ENCODE measurements at regions not wholly inside any gene's neighbourhood (a gene's known extent, or its start where the extent isn't known, plus 50 kb on each side); places are given as distances from the start of the nearest gene placed in this dataset.
"Not testable (repeated sequence)": the region's sequence is repeated elsewhere in the genome, so short reads cannot be mapped to it uniquely, and the experiment has no call there.

DNA sequence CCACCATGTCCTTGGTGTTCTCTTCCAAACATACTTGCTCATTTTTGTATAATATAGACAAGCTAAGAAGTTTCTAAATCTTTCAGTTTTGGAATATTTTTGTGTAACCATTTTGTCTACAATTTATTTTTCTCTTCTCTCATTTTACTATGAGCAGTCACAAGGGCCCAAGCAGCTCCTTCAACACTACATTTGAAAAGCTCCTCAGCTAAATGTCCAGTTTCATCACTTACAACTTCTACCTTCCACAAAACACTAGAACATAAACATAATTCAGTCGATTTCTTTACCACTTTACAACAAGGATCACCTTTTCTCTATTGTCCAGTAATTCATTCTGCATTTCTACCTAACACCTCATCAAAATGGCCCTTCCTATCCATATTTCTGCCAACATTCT, 554.4 kb downstream of the RAB28 start:
- no peak for DNase-seq

DNA sequence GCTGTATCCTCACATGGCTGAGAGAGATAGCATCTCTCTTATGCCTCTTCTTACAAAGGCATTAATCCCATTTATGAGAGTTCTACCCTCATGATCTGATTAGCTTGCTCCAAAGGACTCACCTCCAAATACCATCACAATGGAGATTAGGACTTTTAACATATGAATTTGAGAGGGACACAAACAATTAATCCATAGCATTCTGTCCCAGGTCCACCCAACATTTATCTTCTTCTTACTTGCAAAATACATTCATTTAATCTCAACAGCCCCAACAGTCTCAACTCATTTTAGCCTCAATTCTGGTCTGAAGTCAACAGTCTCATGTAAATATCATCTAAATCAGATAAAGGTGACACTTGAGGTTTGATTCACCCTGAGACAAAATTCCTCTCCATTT, 555.4 kb downstream of the RAB28 start:
- no peak for DNase-seq

DNA sequence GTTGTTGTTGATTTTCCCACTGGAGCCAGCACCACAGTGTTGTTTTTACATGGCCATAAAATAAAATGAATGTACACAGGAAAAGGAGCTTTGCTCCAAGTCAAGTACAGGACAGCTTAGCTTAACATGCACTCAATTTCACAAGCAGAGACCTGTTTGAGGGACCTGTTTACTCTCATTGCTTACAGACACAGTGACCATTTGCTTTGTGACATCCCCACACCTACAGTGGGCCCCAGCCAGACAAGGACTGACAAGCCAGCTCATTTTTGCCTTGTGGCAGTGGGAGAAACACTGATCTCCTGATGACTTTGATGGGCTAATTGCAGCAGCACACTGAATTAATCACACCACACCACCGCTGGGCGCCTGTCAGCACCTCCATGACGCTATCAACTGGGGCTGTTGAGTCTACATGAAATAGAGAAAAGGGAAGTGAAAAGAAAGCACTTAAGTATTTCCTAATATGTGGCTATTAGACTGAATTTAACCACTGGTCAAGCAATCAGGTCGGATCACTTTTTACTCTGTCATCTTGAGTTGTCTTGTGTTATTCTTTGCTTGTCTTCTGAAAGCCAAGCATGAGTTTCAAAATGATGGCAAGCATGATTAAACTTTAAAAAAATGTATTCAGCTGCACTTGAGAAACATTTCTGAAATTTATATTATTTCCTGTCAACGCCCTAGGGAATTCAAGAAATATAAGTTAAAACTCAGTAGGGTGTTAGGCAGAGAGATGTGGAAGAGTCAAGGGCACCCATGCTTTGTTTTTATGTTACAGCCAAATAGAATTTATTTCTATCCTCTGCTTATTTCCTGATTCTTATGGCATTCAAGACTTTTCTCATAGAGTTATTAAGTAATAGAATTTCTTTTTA, 557.7 kb downstream of the RAB28 start:
- no peak for DNase-seq

DNA sequence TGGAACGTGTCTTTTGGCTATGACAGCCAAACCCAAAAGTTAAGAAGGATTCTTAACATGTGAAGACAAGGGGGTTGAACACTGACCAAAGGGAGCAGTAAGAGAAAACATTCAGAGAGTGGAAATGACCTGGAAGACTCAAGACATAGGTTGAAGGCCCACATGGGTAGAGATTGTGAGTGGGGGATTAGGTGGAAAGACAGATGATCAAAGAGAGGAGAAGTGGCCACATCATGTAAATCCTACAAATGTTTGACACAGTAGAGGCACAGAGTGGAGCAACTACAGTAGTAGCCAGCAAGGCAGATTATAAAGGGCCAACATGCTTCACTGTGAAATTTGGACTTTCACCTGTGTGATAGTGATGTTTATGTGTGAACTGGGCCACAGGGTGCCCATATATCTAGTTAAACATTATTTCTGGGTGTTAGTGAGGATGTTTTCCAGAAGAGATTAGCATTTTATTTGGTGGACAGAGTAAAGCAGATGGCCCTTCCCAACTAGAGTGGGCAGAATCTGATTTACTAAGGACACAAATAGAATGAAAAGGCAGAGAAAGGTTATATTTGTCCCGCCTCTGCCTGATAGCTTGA, 559.3 kb downstream of the RAB28 start:
- DNase-seq: no peak

DNA sequence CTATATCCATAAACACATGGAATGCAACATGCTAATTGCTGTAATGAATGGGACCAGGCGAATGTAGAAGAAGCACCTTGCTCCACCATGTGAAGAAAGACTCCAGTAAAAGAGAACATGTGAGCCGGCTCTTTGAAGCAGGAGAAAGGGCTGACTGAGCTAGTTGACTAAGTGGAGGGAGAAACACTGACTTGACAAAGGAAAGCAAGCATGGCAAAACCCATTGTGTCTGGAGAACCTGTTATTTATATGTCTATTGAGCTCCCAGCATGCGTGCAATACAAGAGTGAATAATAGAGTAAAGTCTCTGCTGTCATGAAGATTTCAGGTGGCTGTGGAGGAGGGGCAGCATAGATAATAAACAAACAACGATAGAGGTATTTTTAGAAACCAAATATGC, 559.9 kb downstream of the RAB28 start:
- no peak for DNase-seq

DNA sequence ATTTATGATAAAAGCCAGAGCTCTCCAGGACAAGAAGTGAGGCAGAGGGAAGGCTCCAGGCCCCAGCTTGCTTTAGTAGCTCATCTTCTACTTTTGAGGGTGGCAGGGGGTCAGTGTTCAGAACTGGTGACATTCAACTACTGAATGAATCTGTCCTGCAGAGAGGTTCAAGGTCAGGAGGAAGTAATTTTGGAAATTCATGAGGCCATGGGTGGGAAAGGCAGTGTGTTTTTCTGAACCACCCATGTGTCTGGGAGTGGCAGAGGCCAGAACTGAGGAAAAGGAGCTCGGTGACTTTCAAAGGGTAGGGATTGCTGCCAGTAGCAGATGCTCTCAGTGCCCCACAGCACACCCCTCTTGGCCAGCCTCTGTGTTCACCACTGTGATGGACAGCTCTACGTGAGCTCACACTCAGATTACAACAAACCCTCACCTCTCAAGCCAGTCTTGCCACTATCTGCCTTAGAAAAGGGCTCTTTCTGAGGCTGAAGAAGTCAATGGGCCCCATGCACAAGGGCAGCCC, 571.2 kb downstream of the RAB28 start:
- no peak for DNase-seq

DNA sequence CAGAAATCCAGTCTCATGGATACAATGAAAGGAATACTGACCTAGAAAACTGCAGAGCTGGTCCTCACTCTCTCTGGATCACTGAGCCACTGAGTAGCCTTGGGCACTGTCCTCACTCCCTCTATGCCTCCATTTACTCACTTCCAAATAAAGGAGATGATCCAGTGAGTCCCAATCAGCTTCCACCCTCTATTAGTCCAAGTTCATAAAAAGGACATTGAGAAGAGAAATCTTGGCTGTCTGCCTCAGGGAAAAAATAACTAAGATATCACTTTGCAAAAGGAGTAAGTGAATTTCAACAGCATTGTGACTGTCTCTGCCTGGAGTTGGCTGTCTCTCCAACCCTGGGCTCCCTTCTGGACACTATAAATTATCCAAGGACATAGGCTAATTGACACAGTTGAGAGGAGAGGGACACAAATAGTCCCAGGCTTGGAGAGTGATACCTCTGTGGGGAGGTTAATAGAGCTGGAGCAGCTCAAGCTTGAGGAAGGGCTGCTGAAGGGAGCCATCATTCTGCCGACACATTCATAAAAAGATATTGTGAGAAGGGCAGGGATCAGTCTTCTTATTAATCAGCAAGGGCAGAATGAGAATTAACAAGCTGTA, 572.3 kb downstream of the RAB28 start:
- no peak for DNase-seq

DNA sequence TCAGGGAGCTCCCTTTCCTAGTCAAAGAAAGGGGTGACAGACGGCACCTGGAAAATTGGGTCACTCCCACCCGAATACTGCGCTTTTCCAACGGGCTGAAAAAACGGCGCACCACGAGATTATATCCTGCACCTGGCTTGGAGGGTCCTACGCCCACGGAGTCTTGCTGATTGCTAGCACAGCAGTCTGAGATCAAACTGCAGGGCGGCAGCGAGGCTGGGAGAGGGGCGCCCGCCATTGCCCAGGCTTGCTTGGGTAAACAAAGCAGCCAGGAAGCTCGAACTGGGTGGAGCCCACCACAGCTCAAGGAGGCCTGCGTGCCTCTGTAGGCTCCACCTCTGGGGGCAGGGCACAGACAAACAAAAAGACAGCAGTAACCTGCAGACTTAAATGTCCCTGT, 580.5 kb downstream of the RAB28 start:
- DNase-seq: not testable (repeated sequence)

DNA sequence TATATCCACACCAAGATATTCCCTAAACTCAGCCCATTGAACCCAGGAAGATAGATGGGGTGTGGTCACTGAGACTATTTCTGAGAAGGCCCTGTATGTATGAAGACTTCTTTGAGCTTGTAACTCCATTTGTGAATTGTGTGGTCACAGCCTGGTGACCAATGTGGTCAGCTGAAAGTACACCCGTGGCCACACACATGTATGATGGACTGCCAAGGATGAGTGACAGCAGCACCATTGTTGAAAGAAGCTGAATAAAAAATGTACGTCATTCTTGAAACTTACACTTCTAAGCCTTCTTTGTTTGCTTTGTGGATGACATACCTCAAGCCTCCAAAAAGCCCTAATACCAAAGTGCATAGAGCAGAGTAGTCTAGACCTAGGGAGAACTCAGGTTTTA, 581.4 kb downstream of the RAB28 start:
- no peak for DNase-seq

DNA sequence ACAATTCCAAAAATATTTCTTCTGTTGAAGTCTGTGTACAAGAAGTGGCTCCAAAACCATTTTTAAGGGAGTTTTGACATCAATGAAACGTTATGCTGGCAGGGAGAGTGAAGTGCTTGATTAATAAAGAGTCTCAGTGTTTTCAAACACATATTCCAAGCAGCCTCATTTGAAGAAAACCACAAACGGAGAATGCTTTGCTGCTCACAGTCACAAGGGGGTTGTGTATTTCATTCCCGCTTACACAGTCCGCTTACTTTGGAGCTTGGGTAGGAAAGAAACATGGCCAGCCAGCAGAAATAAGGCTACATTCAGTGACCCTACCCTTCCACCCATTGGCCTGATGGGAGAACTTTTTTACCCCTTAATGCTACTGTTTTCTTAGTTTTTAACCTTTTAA, 586.2 kb downstream of the RAB28 start:
- no peak for DNase-seq

DNA sequence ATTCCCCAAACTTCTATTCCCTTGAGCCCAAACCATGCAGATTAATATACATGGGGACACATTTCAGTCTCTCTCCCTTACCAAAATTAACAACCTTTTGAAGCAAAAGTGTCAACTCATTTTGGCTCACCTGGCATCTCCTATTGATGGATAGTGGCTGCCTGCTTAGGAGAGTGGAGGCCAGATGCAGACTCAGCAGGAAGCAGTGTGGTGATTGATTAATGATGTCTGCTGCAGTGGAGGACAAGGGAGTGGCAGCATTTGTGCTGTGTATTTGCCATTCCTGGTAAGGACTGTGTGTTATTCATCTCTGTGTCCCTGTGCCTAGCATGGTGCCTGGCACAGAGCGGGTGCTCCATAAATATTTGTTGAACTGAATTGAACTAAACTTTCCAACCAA, 590.1 kb downstream of the RAB28 start:
- no peak for DNase-seq

DNA sequence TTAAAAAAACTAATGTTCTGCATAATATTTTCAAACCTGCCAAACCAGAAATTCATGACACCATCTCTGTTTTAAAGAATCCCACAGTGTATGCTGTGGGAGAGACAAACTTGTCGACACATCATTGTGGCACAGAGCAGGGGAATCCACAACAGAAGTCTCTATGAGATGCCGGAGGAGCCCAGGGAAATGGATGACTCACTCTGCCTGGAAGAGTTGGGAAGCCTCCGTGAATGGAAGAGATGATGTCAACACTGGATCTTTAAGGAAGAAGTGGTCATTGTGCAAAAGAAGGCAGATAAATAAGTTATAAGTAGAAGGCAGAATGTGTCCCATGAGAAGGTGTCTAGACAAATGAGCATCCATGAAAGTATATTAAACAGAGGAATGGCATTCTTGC, 595.1 kb downstream of the RAB28 start:
- DNase-seq: no peak

DNA sequence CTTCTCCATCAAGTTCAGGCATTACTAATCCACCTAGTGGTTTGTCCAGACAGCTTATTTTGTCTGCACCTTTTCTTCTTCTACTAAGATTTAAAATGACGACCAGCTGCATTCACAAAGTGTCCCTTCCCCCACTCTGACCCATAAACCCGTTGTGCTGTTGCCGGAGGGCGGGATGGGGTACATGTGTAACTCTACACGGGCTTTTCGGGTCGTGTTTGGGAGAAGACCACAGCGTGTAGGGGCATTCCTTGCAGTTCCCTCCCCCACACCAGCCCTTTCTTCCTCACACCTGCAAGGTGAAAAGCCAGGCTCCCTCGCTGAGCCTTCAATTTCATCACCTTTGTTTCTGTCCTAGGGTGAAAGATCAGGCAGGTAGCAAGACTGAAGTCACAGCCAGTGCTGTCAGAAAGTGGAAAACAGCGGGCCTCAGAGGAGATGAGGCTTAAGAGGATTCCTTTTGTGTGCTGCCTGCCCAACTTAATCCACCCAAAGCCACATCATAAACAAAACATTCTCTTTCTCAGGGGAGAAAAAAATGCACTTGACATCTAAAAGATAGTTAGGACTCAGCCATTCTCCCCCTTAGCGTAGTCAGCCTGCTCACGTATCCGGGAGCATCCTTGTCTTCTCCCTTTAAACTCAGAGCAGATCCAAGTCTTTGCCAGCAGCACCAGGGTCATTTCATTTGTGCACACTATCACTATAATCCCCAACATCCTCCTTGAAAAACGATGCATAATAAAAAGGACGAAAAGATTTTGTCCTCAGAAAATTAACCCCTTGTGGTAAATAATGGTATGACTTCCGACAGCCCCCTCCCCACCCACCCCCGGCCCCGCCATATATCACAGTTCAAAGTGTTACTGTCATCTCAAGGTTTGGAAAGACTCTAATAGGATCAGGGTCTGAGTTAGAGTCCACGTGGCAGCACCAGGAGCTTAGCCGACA, 599.0 kb downstream of the RAB28 start:
- no peak for DNase-seq

DNA sequence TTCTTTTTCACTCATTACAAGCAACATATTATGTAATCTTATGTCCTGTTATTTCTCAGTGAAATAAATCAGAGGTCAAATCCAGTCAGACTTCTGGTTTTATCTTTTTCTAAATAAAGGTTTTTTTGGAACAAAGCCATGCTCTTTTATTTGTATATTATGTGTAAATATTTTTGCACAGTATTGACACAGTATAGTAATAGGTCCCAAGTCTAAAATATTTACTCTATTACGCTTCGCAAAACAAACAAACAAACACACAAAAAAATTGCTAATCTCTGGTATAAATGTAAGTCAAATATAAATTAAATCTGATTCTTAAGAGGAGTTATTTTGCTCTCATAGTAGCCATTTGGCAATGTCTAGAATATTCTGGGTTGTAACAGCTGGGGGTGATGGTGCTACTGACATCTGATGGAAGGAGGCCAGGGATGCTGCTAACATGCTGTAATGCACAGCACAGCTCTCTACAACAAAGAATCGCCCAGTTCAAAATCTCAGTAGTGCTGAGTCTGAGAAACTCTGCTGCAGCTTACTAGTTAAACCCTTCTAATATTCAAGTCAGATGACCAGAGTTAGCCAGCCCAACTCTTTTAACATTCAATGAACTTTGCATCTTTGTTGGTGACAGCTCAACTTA, 602.1 kb downstream of the RAB28 start:
- no peak for DNase-seq

DNA sequence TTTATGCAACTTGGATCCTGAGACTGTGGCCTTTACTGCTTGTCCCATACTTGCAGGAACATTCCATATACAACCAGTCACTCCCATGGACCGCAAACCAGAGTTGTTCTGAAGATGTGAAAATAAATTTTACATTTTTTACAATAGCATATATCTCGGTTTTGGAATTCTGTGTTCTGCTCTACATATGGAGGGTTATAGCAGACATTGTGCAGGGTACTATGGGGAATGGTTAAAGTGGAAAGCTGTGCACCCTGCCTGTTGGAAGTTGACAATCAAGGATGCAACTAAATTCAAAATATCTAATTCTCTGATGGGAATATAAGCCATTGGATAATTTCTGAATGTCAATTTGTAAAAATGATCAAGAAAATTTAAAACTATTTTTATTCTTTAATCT, 603.3 kb downstream of the RAB28 start:
- no peak for DNase-seq

DNA sequence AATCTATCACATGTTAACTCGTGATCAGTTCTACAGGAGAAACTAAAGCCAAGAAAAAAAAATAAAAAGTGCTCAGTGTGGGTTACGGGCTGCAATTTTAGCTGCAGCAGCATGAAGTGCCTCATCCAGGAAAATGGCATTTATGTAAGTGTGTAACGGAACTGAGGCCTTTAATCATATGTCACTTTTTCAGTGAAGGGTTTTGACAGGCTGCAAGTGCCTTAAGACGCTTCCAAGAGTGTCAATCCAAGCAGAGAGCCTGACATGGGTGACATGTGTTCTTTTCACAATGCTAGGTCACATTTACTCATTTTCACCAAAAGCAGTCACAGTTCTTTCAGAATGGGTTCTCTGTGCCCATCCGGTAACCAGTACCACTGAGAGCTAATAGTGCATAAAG, 604.6 kb downstream of the RAB28 start:
- no peak for DNase-seq

DNA sequence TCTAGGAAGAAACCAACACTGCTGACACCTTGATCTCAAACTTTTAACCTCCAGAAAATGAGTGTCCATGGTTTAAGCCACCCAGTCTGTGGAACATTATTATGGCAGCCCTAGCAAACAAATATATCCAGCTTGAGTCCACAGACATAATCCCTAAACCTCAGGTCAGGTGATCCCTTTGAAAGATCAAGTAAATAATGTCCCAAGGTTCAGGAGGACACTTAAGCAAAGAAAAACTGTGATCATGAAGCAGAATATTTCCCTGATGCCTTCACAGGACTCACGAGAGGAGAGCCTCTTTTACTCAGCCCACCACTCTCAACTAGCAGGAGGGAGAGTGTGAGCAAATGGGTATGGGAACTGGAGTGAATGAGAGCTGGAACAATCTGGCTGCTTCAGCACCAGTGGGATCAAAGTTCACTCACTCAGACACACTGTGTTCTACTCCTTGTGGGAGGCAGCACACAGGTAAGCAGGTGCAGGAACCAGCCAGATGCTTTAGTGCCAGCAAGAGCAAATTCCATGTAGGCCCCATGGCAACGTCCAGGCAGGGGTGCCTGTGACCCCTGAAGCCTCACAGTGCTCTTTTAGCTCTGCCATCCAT, 608.4 kb downstream of the RAB28 start:
- DNase-seq: no peak

DNA sequence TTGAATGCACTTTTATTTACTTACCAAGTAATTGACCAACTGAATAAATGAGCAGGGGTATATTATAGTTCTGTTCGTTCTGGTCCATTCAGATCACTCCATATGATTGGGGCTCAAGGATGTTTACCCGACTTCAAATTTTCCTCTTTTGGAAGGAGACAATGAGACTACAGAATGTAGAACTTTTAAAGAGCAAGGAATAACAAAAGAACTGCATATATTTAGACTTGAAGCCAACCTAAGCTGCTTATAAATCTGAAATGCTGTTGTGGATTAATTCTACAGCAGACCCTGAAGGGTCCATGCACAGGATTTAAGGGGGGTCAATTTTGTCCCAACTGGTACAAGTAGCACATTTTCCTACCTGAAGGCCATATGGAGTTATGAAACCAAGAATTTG, 610.8 kb downstream of the RAB28 start:
- no peak for DNase-seq

DNA sequence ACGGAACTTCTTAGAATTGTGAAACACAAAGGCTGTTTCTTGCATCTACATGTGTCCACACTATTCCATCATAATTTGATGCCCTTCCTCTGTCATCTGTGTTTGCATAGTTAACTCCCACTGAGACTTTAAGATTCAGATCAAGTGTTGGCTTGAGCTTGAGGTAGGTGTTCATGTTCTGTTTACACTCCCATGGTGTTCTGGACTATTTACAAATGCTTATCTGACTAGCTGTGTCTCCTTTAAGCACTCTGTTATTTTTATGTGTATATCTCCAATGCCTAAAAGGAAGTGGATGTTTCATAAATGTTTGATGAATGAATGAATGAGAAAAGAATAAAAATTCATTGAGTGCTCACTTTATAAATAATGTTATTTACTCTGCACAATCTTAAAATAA, 622.7 kb downstream of the RAB28 start:
- no peak for DNase-seq

DNA sequence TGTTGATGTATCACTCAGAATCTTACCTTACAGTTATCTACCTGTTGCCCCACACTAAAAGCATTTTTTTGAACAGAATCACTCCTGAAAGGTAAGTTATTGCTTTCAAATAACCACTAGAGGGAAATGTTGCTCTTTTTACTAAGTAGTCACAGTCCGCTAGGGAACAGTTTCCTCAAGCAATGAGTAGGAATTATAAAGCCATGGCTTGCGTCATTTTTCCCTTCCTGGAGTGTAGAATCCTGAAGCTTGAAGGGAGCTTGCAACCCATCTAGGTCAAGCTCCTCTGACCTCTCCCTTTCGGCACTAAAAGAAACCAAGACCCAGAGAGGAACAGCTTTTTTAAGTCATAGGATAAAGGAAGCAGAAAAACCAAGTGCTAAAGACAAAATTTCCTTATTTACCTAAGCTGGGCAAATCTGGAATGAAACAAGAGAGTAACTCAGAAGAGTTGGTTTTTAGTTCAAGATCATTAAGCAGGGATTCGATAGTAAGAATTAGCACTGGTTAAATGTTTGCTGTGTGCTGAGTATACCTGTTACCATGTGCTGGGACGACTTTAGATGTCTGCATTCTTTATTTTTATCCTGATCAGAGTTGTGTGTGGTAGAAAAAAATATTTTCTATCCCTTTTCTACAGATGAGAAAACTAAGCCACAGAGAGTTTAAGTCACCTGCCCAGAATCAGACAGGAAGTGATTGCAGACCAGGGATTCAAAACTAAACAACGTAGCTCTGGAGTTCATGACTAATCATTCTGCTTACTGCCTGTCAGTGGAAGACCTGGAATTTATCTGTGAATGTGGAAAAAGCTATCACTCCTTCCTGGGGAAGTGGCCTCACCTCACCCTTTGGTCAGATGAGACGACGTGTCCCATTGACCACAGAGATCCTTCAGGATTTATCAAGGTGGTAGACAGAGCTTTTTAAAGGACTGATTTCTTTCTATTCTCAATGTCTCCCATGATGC, 631.5 kb downstream of the RAB28 start:
- peak; percentile 69 for DNase-seq

DNA sequence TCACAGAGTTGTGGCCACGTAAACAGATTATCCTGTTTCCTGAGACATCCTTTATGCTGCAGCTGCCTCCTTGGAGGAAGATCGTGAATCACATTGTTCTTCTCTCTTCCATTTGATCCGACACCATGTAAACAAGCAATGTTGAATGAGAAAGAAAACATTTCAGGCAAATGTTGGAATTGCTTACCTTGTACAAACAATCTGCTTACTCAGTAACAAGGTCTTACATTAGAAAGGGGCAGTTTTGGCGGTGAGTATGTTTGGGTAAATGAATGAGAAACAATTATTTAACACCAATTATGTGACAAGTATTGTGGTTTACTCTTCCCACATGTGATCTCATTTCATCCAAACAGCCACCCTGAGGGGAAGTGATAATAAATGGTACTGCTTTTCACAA, 637.8 kb downstream of the RAB28 start:
- no peak for DNase-seq

Measured in hematopoietic multipotent progenitor cell treated with erythropoietin and hydrocortisone succinate and interleukin-3 and kit ligand, for 6 days (in vitro differentiated cells).